ENCODE measurements at regions not wholly inside any gene's neighbourhood (a gene's known extent, or its start where the extent isn't known, plus 50 kb on each side); places are given as distances from the start of the nearest gene placed in this dataset.
"Not testable (repeated sequence)": the region's sequence is repeated elsewhere in the genome, so short reads cannot be mapped to it uniquely, and the experiment has no call there.

DNA sequence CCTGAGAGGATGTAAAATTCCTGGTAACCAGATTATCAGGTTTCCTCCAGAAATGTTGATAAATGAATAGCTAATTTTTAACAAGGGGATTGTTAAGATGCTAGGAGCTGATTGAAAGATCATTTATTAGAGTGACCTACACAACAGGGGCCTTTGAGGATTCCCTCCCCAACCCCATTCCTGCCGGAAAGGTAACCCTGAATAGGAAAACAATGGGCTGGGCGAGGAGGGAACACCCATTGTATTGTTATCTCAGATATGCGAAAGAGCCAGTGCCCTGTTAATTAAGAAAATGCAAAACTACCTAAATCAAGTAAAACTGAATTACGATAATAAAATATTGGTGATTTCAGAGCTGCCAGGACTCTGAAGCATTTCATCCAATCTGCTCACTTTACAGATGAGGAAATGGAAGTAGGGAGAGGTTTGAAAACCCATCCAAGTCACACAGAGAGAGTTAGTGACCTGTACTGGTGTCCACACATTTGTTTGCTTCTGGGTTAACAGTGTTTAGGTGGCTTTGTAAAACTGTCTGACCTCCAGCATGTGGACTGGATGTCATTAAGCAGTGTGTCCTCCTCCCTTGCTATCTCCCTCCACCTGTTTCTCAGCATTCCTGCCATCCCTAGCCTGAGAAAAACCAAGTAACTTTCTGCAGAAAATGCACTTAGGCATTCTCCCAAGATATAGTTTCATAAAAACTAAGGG, 214.8 kb downstream of the TTC6 start:
- POLR2A ChIA-PET (ENCODE audit: low non-redundant PET), result no interaction called here

DNA sequence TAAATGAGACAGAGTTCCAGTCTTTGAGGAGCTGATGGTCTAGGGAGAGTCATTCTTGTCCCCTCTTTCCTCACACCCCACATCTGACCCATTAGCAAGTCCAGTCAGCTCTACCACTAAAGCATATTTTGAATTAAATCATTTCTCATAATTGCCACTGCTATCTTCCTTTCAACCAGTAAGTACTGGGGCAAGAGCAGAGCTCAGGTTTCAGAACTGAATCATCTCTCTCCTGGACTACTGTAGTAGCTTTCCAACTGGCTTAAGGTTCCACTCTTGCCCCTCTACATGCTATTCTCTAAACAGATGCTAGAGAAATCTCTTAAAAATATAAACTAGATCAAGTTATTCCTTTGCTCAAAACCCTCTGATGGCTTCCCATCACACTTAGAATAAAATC, 218.3 kb downstream of the TTC6 start:
- TF ChIP-seq, protein P1, sequence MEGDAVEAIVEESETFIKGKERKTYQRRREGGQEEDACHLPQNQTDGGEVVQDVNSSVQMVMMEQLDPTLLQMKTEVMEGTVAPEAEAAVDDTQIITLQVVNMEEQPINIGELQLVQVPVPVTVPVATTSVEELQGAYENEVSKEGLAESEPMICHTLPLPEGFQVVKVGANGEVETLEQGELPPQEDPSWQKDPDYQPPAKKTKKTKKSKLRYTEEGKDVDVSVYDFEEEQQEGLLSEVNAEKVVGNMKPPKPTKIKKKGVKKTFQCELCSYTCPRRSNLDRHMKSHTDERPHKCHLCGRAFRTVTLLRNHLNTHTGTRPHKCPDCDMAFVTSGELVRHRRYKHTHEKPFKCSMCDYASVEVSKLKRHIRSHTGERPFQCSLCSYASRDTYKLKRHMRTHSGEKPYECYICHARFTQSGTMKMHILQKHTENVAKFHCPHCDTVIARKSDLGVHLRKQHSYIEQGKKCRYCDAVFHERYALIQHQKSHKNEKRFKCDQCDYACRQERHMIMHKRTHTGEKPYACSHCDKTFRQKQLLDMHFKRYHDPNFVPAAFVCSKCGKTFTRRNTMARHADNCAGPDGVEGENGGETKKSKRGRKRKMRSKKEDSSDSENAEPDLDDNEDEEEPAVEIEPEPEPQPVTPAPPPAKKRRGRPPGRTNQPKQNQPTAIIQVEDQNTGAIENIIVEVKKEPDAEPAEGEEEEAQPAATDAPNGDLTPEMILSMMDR (conservative IDR thresholded peaks at IDR 0.05; ENCODE audit: low read depth), result no peak
- H3K27ac ChIP-seq, result no peak overlapping the region
- CTCF ChIA-PET, result no interaction called here
- DNase-seq (ENCODE audit: low spot score), result no peak
- POLR2A ChIA-PET (ENCODE audit: low non-redundant PET), result no interaction called here

More for the DNA sequence above, 214.8 kb downstream of the TTC6 start:
- no peak for DNase-seq (ENCODE audit: low spot score)
- H3K27ac ChIP-seq, result no peak overlapping the region
- CTCF ChIA-PET, result interaction anchor here (0.6 kb wide), 1 partner anchor 33 kb away, joined by 3 read pairs; no protein-coding TSS in a partner anchor
- TF ChIP-seq, protein P1 (conservative IDR thresholded peaks at IDR 0.05; ENCODE audit: low read depth), result no peak

DNA sequence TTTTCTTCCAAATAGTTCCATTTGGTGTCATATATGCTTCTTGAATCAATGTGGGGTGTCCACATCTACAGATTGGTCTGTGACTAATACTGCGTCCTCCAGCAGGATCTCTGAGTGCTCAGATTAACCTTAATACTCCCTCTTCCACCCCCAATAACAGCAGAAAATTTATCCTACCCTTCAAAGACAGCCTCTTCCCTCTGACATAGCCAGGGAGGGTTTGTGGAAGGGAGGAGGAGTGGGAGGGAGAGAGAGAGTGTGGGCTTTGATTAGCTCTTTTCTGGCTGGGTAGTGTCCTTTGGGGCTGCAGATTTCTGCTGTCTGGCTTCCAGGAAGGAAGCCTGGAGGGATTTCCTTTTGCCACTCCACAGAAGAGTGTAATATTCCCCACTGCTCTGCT, 220.7 kb downstream of the TTC6 start:
- CTCF ChIA-PET, result no interaction called here
- DNase-seq (ENCODE audit: low spot score), result no peak
- TF ChIP-seq, protein P1 (conservative IDR thresholded peaks at IDR 0.05; ENCODE audit: low read depth), result no peak
- no peak overlapping the region for H3K27ac ChIP-seq
- POLR2A ChIA-PET (ENCODE audit: low non-redundant PET), result no interaction called here

DNA sequence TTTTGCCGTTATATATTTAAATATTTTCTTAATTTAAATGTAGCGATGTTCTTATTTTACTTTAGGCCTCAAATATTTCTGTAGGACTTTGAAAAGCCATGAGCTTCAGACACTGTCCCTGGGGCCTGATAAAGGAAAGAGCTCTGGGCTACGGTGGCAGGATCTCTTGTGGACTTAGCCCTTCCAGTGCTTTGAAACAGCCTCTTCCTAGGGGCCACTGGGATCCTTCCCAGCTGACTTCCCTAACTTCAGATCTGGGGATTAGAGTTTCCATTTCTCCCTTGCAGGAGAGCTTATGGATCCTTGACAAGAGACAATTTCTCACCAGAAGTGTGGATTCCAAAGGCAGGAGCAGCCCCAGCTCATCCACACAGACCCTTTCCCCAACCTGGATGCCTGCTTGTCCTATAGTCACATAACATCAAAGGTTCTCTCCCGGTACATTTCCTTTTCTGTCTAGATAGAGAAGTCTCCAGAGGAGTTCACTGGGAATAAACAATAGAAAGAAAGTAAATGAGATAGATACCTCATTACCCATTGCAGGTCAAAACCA, 221.4 kb downstream of the TTC6 start:
- no peak overlapping the region for H3K27ac ChIP-seq
- DNase-seq (ENCODE audit: low spot score), result no peak
- ChIA-PET CTCF (no interaction called here), POLR2A (ENCODE audit: low non-redundant PET) (no interaction called here)
- TF ChIP-seq, protein P1 (conservative IDR thresholded peaks at IDR 0.05; ENCODE audit: low read depth), result no peak

DNA sequence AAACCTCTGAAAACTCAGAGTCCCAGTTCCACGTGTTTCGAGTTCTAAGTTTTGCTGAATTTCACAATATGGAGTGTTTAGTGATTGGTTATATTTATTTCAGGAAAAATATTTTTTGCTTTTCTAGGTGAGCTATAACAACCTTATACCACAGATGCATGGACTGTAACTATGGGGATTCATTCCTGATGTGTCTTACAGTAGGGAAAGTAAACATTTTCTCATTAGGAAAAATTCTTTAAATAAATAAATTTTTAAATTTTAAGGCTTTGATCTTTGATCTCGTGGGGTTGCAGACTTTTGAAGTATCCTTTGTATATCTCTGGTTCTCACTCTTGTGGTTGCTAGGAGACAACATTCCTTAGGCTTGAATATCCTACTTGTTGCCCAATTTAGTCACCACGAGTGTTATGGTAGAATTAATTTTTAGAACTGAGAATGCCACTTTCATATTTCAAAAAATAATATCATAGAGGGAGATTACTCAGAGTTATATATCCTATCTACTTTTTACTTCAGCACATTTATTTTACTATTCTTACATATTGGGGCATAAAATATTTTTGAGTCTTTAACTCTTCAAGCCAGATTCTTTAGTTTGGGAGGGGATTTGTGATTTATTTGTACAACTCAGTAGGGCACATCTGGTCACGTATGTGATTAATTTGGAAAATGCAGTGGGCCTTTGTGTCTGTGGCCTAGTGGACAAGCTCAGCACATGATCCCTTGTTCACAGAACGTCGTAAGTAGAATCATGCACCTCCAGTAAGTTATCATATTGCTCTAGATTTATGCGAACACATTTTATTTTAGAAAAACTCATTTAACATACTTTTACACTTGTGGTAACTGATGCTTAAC, 224.0 kb downstream of the TTC6 start:
- CTCF ChIA-PET, result interaction anchor here (0.6 to 0.8 kb wide), 2 partner anchors 20 to 1405 kb away, joined by 3 to 4 read pairs; no protein-coding TSS in a partner anchor
- DNase-seq (ENCODE audit: low spot score), result peak; percentile 17
- TF ChIP-seq, protein P1 (conservative IDR thresholded peaks at IDR 0.05; ENCODE audit: low read depth), result no peak
- POLR2A ChIA-PET (ENCODE audit: low non-redundant PET), result no interaction called here
- H3K27ac ChIP-seq, result no peak overlapping the region

DNA sequence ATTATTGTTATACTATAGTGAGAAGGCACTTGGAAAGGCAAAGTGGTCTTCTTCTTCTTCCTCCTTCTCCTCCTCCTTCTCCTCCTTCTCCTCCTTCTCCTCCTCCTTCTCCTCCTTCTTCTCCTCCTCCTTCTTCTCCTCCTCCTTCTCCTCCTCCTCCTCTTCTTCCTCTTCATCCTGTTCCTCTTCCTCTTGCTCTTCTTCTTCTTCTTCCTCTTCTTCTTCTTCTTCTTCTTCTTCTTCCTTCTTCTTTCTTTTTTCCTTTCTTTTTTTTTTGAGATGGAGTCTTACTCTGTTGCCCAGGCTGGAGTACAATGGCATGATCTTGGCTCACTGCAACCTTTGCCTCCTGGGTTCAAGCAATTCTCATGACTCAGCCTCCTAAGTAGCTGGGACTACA, 225.4 kb downstream of the TTC6 start:
- POLR2A ChIA-PET (ENCODE audit: low non-redundant PET); H3K27ac ChIP-seq; CTCF ChIA-PET; DNase-seq (ENCODE audit: low spot score): not testable (repeated sequence)

Measured in RWPE1 (cell line).